ENCODE measurements at regions not wholly inside any gene's neighbourhood (a gene's known extent, or its start where the extent isn't known, plus 50 kb on each side); places are given as distances from the start of the nearest gene placed in this dataset.

DNA sequence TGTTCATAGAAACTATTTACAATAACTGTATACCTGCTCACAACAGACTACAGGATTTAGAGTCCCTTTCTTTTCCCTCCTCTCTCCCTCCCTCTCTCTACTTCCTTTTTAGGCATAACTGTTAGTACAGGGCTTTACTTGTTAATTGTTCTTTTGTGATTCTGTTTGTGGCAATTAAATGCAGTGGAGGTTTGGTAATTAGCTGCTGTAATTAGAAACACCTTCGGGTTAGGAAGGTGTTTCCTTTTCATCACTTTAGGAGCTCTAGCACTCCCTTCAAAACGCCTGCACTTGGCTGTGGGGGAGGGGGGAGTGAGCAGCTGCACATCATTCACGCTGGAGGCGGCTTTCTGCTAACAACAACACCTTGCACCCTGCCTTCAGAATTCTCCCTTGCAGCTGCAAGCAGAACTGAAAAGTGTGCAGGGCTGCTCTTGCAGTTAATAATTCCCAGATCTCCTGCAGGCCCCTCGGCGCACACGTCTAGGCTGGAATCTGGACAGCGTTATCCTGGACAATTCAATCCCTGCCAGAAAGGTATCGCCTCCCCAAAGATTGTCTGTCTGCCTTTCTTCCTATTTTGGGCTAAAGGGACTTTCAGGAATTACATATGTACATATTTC is 242.6 kb upstream of the RGMA start:
- POLR2A ChIA-PET = no interaction called here
- Histone ChIP-seq H3K27ac (ENCODE audit: low read depth, low read length) (no peak overlapping the region), H3K9me3 (ENCODE audit: control insufficient read depth, insufficient read depth, low read length) (peaks cover 17% of the 10 kb centered on the region), H3K4me3 (ENCODE audit: low read depth, low read length) (no peak overlapping the region), H3K27me3 (ENCODE audit: control insufficient read depth, insufficient read depth, low read length) (no peaks in the 10 kb centered on the region)
- TF ChIP-seq, protein P1, sequence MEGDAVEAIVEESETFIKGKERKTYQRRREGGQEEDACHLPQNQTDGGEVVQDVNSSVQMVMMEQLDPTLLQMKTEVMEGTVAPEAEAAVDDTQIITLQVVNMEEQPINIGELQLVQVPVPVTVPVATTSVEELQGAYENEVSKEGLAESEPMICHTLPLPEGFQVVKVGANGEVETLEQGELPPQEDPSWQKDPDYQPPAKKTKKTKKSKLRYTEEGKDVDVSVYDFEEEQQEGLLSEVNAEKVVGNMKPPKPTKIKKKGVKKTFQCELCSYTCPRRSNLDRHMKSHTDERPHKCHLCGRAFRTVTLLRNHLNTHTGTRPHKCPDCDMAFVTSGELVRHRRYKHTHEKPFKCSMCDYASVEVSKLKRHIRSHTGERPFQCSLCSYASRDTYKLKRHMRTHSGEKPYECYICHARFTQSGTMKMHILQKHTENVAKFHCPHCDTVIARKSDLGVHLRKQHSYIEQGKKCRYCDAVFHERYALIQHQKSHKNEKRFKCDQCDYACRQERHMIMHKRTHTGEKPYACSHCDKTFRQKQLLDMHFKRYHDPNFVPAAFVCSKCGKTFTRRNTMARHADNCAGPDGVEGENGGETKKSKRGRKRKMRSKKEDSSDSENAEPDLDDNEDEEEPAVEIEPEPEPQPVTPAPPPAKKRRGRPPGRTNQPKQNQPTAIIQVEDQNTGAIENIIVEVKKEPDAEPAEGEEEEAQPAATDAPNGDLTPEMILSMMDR (IDR thresholded peaks at IDR 0.05; ENCODE audit: low read depth, low read length) = no peak
- no peak for DNase-seq (ENCODE audit: low read depth, low spot score)
- CTCF ChIA-PET = interaction anchor here (1.4 kb wide), 1 partner anchor 302 kb away, joined by 6 read pairs; no protein-coding TSS in a partner anchor

DNA sequence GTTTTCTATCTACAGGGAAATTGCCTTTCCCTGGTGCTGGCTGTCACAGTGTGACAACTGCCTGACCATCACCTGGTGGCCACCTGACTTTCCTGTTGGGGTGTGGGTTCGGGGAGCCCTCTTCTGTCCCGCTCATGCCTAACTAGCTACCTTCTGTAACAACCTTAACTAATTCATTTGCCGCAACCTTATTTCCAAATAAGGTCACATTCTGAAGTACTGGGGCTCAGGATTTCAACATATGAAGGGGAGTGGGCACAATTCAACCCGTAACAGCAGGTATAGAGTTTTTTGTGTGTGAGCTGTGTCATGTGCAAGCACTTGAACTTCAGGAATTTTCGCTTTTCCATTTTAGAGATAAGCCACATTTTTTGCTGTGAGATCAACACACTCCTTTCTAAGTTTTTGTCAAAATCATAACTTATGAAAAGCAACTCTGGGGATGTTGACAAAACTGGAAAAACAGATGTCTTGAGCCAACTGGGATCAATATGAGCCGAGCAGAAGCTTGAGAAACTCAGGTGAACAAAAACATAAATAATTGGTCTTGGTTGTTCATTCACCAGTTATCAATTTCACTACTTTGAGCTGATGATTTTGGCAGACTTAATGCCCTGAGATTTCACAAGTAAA is 242.0 kb upstream of the RGMA start:
- ChIA-PET CTCF (interaction anchor here (1.4 kb wide), 1 partner anchor 301 kb away, joined by 6 read pairs; no protein-coding TSS in a partner anchor), POLR2A (no interaction called here)
- no peak overlapping the region for H3K27ac ChIP-seq (ENCODE audit: low read depth, low read length)
- no peaks in the 10 kb centered on the region for H3K27me3 ChIP-seq (ENCODE audit: control insufficient read depth, insufficient read depth, low read length)
- DNase-seq (ENCODE audit: low read depth, low spot score) = no peak
- TF ChIP-seq, protein P1 (IDR thresholded peaks at IDR 0.05; ENCODE audit: low read depth, low read length) = no peak
- peaks cover 21% of the 10 kb centered on the region for H3K9me3 ChIP-seq (ENCODE audit: control insufficient read depth, insufficient read depth, low read length)
- H3K4me3 ChIP-seq (ENCODE audit: low read depth, low read length) = no peak overlapping the region

DNA sequence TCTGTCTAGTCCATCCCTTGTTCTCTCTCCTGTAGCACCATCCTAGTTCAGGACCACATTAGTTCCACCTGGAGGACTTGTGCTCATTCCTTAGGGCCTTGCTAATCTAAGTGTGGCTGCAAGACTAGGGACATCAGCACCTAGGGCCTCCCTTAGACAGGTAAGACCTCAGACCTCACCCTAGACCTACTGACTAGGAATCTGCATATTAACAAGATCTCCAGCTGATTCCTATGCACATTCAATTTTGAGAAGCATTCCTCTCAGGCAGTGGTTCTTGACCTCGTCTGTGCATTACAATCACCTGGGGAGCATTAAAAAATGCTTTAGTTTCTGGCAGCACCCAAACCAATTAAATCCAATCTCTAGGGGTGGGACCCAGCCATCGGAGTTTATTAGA is 238.4 kb upstream of the RGMA start:
- no peak for DNase-seq (ENCODE audit: low read depth, low spot score)
- TF ChIP-seq, protein P1 (IDR thresholded peaks at IDR 0.05; ENCODE audit: low read depth, low read length) = no peak
- H3K27me3 ChIP-seq (ENCODE audit: control insufficient read depth, insufficient read depth, low read length) = no peaks in the 10 kb centered on the region
- peaks cover 28% of the 10 kb centered on the region for H3K9me3 ChIP-seq (ENCODE audit: control insufficient read depth, insufficient read depth, low read length)
- H3K4me3 ChIP-seq (ENCODE audit: low read depth, low read length) = no peak overlapping the region
- no peak overlapping the region for H3K27ac ChIP-seq (ENCODE audit: low read depth, low read length)
- POLR2A ChIA-PET = no interaction called here
- CTCF ChIA-PET = no interaction called here

DNA sequence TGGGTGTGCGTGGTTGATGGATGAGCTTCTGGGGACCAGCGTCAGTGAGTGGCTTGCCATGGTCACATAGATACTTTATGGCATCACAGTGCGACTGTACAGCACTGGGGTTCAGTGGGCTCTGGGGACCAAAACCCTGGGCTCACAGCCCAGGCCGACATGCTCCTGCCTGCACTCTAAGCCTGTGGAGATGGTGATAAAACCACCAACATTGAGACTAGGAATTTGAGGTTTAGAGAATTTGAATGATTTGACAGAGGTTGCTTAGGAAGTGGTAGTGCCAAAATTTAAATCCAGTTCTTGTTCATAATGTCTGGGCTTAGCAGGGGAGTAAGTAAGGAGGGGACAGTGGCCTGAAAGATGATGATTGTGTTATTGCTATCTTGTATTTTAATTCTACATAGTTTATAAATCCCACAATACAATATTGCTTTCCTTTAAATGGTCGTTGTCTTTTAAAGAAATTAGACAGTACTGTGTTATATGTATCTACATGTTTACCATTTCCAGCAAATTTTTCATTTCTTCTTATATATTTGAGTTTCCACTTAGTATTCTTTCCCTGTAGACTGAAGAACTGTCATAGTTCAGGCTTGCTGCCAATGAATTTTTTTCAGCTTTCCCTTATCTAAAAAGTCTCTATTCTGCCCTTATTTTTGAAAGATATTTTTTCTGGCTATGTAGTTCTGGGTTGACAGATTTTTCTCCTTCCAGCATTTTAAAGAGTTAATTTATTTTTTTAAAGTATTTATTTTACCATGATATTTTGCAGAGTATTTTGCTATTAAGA is 235.4 kb upstream of the RGMA start:
- CTCF ChIA-PET = interaction anchor here (0.7 kb wide), 1 partner anchor 1136 kb away, joined by 3 read pairs; no protein-coding TSS in a partner anchor
- TF ChIP-seq, protein P1 (IDR thresholded peaks at IDR 0.05; ENCODE audit: low read depth, low read length) = no peak

DNA sequence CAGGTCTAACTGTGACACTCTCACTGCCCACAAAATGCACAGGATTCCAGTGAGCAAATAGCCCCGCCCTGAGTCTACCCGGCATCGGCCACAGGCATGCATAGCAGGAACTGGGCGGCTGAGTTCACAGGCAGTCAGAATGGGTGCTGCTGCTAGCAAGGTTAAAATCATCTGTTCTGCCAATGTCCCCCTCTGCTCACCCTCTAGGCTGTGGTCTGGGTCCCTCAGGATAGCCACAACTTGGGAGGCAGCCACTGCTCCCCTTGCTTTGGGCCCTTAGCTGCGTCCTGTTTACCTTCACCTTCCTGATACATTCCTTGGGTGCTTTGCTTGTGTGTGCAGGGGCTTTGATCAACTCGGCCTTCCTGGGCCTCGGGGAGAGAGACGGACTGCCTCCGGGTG is 232.9 kb upstream of the RGMA start:
- ChIA-PET POLR2A (no interaction called here), CTCF (no interaction called here)
- TF ChIP-seq, protein P1 (IDR thresholded peaks at IDR 0.05; ENCODE audit: low read depth, low read length) = no peak
- no peak for DNase-seq (ENCODE audit: low read depth, low spot score)
- no peak overlapping the region for H3K27ac ChIP-seq (ENCODE audit: low read depth, low read length)
- H3K4me3 ChIP-seq (ENCODE audit: low read depth, low read length) = no peak overlapping the region
- H3K9me3 ChIP-seq (ENCODE audit: control insufficient read depth, insufficient read depth, low read length) = peaks cover 45% of the 10 kb centered on the region
- no peaks in the 10 kb centered on the region for H3K27me3 ChIP-seq (ENCODE audit: control insufficient read depth, insufficient read depth, low read length)

More for the DNA sequence above, 235.4 kb upstream of the RGMA start:
- Histone ChIP-seq H3K27me3 (ENCODE audit: control insufficient read depth, insufficient read depth, low read length) (no peaks in the 10 kb centered on the region), H3K27ac (ENCODE audit: low read depth, low read length) (no peak overlapping the region), H3K4me3 (ENCODE audit: low read depth, low read length) (no peak overlapping the region), H3K9me3 (ENCODE audit: control insufficient read depth, insufficient read depth, low read length) (peaks cover 38% of the 10 kb centered on the region)
- no peak for DNase-seq (ENCODE audit: low read depth, low spot score)
- POLR2A ChIA-PET = no interaction called here

Data from AG04450 (cell line).